ENCODE measurements at regions not wholly inside any gene's neighbourhood (a gene's known extent, or its start where the extent isn't known, plus 50 kb on each side); places are given as distances from the start of the nearest gene placed in this dataset.

DNA sequence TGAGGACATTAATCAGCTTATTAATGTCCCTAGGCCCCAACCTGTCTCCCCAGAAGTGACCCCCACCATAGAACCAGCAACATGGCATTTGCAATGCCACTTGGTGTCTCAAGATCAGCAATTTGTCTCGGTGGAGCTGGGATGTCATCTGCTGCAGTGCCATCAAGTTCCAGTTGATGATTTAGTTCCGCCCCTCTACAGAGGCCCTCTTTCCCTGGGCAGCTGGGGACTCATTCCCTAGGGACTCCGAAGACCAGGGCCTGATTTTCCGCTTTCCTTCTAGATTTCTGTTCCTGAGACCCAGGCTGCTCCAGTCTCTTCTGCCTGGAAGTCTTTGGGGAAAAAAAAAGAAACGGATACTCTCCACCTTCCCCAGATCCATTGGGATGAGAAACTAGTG, 122.5 kb upstream of the NANOS1 start:
- TF ChIP-seq, protein P1, sequence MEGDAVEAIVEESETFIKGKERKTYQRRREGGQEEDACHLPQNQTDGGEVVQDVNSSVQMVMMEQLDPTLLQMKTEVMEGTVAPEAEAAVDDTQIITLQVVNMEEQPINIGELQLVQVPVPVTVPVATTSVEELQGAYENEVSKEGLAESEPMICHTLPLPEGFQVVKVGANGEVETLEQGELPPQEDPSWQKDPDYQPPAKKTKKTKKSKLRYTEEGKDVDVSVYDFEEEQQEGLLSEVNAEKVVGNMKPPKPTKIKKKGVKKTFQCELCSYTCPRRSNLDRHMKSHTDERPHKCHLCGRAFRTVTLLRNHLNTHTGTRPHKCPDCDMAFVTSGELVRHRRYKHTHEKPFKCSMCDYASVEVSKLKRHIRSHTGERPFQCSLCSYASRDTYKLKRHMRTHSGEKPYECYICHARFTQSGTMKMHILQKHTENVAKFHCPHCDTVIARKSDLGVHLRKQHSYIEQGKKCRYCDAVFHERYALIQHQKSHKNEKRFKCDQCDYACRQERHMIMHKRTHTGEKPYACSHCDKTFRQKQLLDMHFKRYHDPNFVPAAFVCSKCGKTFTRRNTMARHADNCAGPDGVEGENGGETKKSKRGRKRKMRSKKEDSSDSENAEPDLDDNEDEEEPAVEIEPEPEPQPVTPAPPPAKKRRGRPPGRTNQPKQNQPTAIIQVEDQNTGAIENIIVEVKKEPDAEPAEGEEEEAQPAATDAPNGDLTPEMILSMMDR (IDR thresholded peaks at IDR 0.05; ENCODE audit: unreplicated experiment), result no peak
- no peak overlapping the region for H3K4me3 Mint-ChIP-seq (ENCODE audit: low read depth)

DNA sequence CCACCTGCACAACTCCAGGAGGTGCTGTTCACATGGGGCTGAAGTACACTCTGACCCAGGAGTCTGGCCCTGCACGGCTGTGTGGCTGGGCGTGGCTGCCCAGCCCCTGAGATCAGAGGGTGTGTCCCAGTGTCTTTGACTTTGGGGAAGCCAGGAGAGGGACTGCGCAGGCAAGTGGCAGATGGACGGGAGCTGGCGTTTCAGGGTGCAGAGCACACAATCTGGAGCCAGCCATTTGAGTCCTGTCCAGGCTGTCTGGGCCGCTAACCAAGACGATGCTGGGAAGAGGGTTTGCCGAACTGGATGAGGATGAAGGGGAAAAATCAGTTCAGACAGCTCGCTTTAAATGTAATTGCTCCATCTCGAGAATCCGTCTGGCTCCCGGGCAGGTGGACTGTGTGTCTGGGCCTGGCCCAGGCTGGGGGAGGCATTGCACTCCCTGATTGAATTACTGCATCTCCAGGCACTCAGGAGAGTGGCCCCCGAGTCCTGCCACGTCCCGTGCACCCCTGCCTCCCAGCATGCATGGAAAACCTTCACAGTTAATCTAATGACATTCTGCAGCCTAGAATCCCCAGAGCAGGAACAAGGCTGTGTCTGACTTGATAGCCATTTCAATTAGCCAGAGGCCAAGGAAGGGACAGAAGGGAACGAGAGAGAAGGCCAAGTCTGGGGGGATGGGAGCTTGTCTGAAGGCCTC, 120.8 kb upstream of the NANOS1 start:
- Mint-ChIP-seq H3K27me3 (no peaks in the 10 kb centered on the region), H3K27ac (no peak overlapping the region), H3K36me3 (ENCODE audit: insufficient read depth) (no peaks in the 10 kb centered on the region), H3K9me3 (ENCODE audit: low read depth) (peaks cover 3% of the 10 kb centered on the region), H3K4me1 (ENCODE audit: low read depth) (peaks cover 4% of the 10 kb centered on the region), H3K4me3 (ENCODE audit: low read depth) (no peak overlapping the region)
- TF ChIP-seq, protein P1 (IDR thresholded peaks at IDR 0.05; ENCODE audit: unreplicated experiment), result no peak
- no peak for DNase-seq (ENCODE audit: low spot score, unreplicated experiment)

More for the DNA sequence above, 122.5 kb upstream of the NANOS1 start:
- peaks cover 2% of the 10 kb centered on the region for H3K4me1 Mint-ChIP-seq (ENCODE audit: low read depth)
- no peak overlapping the region for H3K27ac Mint-ChIP-seq
- H3K9me3 Mint-ChIP-seq (ENCODE audit: low read depth), result no peaks in the 10 kb centered on the region
- H3K36me3 Mint-ChIP-seq (ENCODE audit: insufficient read depth), result no peaks in the 10 kb centered on the region
- H3K27me3 Mint-ChIP-seq, result no peaks in the 10 kb centered on the region
- DNase-seq (ENCODE audit: low spot score, unreplicated experiment), result no peak

DNA sequence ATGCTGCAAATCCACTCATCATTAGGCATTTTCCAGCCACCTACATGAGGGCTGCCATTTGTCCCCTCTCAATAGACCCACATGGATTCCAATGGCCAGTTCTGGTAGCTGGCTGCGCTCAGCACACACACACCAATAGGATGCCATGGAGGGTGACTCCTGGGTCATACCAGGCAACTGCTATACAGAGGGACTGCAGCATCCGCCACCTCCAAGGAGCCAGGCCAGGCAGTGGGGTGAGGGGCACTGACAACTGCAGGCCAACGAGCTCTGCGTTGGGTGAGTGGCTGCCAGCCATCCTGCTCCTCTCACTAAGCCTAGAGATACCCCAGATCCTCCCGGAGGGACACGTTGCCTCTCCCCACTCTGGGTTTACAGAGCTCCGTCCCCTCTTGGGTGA, 118.8 kb upstream of the NANOS1 start:
- Mint-ChIP-seq H3K4me3 (ENCODE audit: low read depth) (no peak overlapping the region), H3K9me3 (ENCODE audit: low read depth) (peaks cover 3% of the 10 kb centered on the region), H3K27ac (no peak overlapping the region), H3K36me3 (ENCODE audit: insufficient read depth) (no peaks in the 10 kb centered on the region), H3K4me1 (ENCODE audit: low read depth) (peaks cover 4% of the 10 kb centered on the region), H3K27me3 (peaks cover 4% of the 10 kb centered on the region)
- TF ChIP-seq, protein P1 (IDR thresholded peaks at IDR 0.05; ENCODE audit: unreplicated experiment), result no peak
- DNase-seq (ENCODE audit: low spot score, unreplicated experiment), result no peak

DNA sequence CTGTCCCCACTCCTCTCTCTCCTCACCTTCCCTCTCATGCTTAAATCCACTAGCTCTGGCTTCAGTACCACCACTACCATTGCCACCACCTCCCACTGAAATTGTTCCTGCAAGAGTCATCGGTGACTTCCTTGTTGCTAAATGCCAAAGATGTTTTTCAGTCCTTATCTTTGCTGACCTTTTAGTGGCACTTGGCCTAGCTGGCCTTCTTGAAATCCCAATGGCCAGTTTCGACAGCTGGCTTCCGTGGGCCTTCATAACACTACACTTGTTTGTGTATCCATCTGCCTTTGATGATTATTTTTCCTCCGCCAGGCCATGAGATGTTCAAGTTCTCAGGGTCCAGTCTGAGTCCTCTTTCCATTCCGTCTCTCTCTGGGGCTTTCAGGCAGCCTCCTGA, 118.2 kb upstream of the NANOS1 start:
- TF ChIP-seq, protein P1 (IDR thresholded peaks at IDR 0.05; ENCODE audit: unreplicated experiment), result no peak
- no peak overlapping the region for H3K27ac Mint-ChIP-seq
- peaks cover 3% of the 10 kb centered on the region for H3K9me3 Mint-ChIP-seq (ENCODE audit: low read depth)
- no peak for DNase-seq (ENCODE audit: low spot score, unreplicated experiment)
- H3K4me1 Mint-ChIP-seq (ENCODE audit: low read depth), result peaks cover 4% of the 10 kb centered on the region
- H3K27me3 Mint-ChIP-seq, result peaks cover 5% of the 10 kb centered on the region
- no peaks in the 10 kb centered on the region for H3K36me3 Mint-ChIP-seq (ENCODE audit: insufficient read depth)
- H3K4me3 Mint-ChIP-seq (ENCODE audit: low read depth), result no peak overlapping the region

DNA sequence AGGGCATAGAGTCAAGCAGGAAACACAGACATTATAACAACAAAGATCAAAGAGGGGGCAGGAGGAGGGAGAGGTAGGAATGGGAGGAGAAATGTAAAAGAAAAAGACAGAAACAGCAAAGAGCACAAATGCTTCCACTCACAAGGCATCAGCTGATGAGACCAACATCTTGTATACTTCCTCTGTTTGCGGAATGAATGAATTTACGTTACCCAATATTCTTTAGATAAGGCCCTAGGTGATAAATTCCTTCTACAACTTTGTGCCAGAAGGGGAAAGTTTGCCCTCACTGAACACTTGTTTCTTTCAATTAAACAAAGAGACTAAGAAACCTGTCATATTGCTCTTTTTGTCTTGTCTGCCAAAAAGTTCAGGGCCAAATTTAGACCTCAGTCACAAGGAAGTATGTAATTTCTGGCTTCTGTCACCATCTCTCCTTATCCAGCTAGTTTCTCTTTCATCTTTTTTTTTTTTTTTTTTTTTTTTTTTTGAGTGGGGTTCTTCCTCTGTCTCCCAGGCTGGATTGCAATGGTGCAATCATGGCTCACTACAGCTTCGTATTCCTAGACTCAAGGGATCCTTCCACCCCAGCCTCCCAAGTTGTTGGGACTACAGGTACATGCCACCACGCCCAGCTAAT, 116.4 kb upstream of the NANOS1 start:
- Mint-ChIP-seq H3K4me3 (ENCODE audit: low read depth) (no peak overlapping the region), H3K27me3 (peaks cover 5% of the 10 kb centered on the region), H3K4me1 (ENCODE audit: low read depth) (peaks cover 5% of the 10 kb centered on the region), H3K9me3 (ENCODE audit: low read depth) (peaks cover 3% of the 10 kb centered on the region), H3K36me3 (ENCODE audit: insufficient read depth) (no peaks in the 10 kb centered on the region), H3K27ac (no peak overlapping the region)
- TF ChIP-seq, protein P1 (IDR thresholded peaks at IDR 0.05; ENCODE audit: unreplicated experiment), result no peak
- no peak for DNase-seq (ENCODE audit: low spot score, unreplicated experiment)

Data from progenitor cell of endocrine pancreas (in vitro differentiated cells).